GM18861 (cell line): ENCODE measurements at regions not wholly inside any gene's neighbourhood (a gene's known extent, or its start where the extent isn't known, plus 50 kb on each side); places are given as distances from the start of the nearest gene placed in this dataset.

Source experiments
- ATAC-seq: cut with Tn5 transposase; IDR thresholded peaks from one replicate; pipeline ENCODE4 v1.9.1; 2021; ENCODE audit not compliant: unreplicated experiment

GRCh38 chr17:79424471-79425185 lies 186.2 kb downstream of the RBFOX3 start:
- ATAC-seq: no peak

GRCh38 chr17:79423811-79424465 lies 186.9 kb downstream of the RBFOX3 start:
- ATAC-seq: no peak

GRCh38 chr17:79422236-79422635 lies 188.6 kb downstream of the RBFOX3 start:
- no peak for ATAC-seq

- ATAC-seq: no peak
Measured at GRCh38 chr17:79420318-79421243, 190.3 kb downstream of the RBFOX3 start.

- ATAC-seq: no peak
Measured at GRCh38 chr17:79417476-79417988, 193.3 kb downstream of the RBFOX3 start.

GRCh38 chr17:79415909-79416308 lies 194.9 kb downstream of the RBFOX3 start:
- no peak for ATAC-seq

- no peak for ATAC-seq
Measured at GRCh38 chr17:79415365-79415764, 195.5 kb downstream of the RBFOX3 start.

GRCh38 chr17:79414793-79415211 lies 196.0 kb downstream of the RBFOX3 start:
- ATAC-seq: no peak

GRCh38 chr17:79414063-79414792 lies 196.6 kb downstream of the RBFOX3 start:
- ATAC-seq: no peak

GRCh38 chr17:79413611-79414010 lies 197.2 kb downstream of the RBFOX3 start:
- no peak for ATAC-seq

- ATAC-seq: no peak
Measured at GRCh38 chr17:79412886-79413390, 197.9 kb downstream of the RBFOX3 start.

- no peak for ATAC-seq
Measured at GRCh38 chr17:79412110-79412509, 198.7 kb downstream of the RBFOX3 start.

- no peak for ATAC-seq
Measured at GRCh38 chr17:79411419-79411818, 199.4 kb downstream of the RBFOX3 start.

GRCh38 chr17:79410681-79411080 lies 200.2 kb downstream of the RBFOX3 start:
- ATAC-seq: no peak

GRCh38 chr17:79408251-79408650 lies 202.6 kb downstream of the RBFOX3 start:
- no peak for ATAC-seq

GRCh38 chr17:79407385-79407784 lies 203.5 kb downstream of the RBFOX3 start:
- ATAC-seq: no peak

GRCh38 chr17:79406316-79406715 lies 204.5 kb downstream of the RBFOX3 start:
- no peak for ATAC-seq

- no peak for ATAC-seq
Measured at GRCh38 chr17:79405823-79406222, 205.0 kb downstream of the RBFOX3 start.

- ATAC-seq: no peak
Measured at GRCh38 chr17:79404136-79404911, 206.5 kb downstream of the RBFOX3 start.
